ENCODE measurements at regions not wholly inside any gene's neighbourhood (a gene's known extent, or its start where the extent isn't known, plus 50 kb on each side); places are given as distances from the start of the nearest gene placed in this dataset.

DNA sequence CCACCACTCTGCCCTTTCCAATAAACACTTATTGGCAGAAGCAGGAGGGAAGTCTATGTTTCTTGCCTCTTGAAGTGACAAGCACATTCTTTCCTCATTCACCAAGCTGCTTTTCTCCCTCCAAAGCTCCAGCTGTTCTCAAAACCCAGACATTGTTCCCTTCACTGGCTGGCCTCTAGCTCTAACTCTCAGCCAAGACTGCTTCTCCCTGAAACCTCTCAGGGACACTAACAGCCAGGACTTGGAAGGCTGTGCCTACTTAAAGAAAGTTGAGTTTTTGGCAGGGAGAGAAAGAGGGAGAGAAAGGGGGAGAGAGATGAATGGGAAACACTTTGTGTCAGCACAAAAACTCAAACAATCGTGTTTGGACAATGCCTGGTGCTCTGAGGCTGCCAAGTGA lies 99.5 kb downstream of the COX18 start:
- H3K36me3 ChIP-seq (ENCODE audit: low read depth): no peaks in the 10 kb centered on the region
- H3K9ac ChIP-seq: no peak overlapping the region
- H3K4me1 ChIP-seq (ENCODE audit: insufficient read depth): peaks cover 30% of the 10 kb centered on the region
- no peak overlapping the region for H3K27ac ChIP-seq
- in situ Hi-C loops (cut with MboI): no loop called here
- no peaks in the 10 kb centered on the region for H4K20me1 ChIP-seq (ENCODE audit: insufficient read depth)
- no peak overlapping the region for H3K4me2 ChIP-seq (ENCODE audit: unreplicated experiment)
- DNase-seq: peak; percentile 14
- peak overlapping the region; percentile 74 for H2AFZ ChIP-seq
- H3K9me2 ChIP-seq (ENCODE audit: insufficient read depth): no peaks in the 10 kb centered on the region
- H3K9me3 ChIP-seq (ENCODE audit: low read depth): no peaks in the 10 kb centered on the region
- 28 to 38% methylated on average over 1 of the region's 1 CpG for WGBS, 2 experiments (ENCODE audit: low coverage in 1 of 2, low lambda C conversion rate in 2 of 2, missing lambda C conversion rate in 2 of 2)
- H3K79me2 ChIP-seq (ENCODE audit: insufficient read depth): no peaks in the 10 kb centered on the region
- peaks cover 32% of the 10 kb centered on the region for H3F3A ChIP-seq (ENCODE audit: insufficient read depth)
- no peaks in the 10 kb centered on the region for H3K27me3 ChIP-seq (replicated peaks; ENCODE audit: insufficient read depth)
- TF ChIP-seq EZH2phosphoT487 (IDR thresholded peaks at IDR 0.05; ENCODE audit: insufficient read depth, low read depth) (no peak), EZH2 (IDR thresholded peaks at IDR 0.05; ENCODE audit: insufficient read depth, poor library complexity, severe bottlenecking) (no peak)
- H3K4me3 ChIP-seq: no peak overlapping the region

DNA sequence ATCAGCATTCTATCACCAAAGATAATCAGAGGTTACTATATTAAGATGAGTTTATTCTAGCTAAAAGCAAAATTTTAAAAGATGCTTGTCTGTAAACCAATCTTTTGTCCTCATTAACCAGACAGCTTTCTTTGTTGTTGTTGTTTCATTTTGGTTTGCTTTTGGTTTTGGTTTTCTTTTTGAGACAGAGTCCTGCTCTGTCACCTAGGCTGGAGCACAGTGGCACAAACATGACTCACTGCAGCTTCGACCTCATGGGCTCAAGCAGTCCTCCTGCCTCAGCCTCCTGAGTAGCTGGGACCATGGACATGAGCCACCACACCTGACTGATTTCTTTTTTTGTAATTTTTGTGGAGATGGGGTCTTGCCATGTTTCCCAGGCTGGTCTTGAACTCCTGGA lies 102.9 kb downstream of the COX18 start:
- in situ Hi-C loops (cut with MboI): no loop called here
- H3K4me1 ChIP-seq (ENCODE audit: insufficient read depth): peaks cover 20% of the 10 kb centered on the region
- DNase-seq: no peak

DNA sequence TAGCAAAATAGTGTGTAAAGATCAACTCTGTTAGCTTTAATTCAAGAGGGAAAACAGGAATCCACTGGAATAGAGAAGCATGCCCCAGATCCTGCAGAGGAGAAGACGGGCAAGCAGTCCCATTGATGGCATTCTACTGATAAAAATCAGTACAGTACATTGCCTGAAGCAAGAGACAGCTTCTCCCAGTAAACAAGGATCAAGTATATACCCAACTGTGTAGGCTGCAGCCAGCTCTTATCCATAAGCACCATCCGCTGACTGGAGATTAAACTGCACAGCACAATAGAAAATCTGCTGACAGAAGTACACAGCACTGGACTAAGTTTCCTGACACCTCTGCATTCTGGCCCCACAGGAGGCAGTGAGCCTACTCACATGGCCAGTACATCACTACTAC lies 110.1 kb downstream of the COX18 start:
- Histone ChIP-seq H3K36me3 (ENCODE audit: low read depth) (no peaks in the 10 kb centered on the region), H4K20me1 (ENCODE audit: insufficient read depth) (no peaks in the 10 kb centered on the region), H3K9me2 (ENCODE audit: insufficient read depth) (no peaks in the 10 kb centered on the region), H3K9me3 (ENCODE audit: low read depth) (no peaks in the 10 kb centered on the region), H2AFZ (no peak overlapping the region), H3K4me1 (ENCODE audit: insufficient read depth) (no peaks in the 10 kb centered on the region), H3K4me3 (no peak overlapping the region), H3K9ac (no peak overlapping the region), H3K79me2 (ENCODE audit: insufficient read depth) (no peaks in the 10 kb centered on the region), H3K27ac (no peak overlapping the region), H3K27me3 (replicated peaks; ENCODE audit: insufficient read depth) (no peaks in the 10 kb centered on the region), H3F3A (ENCODE audit: insufficient read depth) (no peaks in the 10 kb centered on the region), H3K4me2 (ENCODE audit: unreplicated experiment) (no peak overlapping the region)
- in situ Hi-C loops (cut with MboI): no loop called here
- WGBS, 2 experiments (ENCODE audit: low coverage in 1 of 2, low lambda C conversion rate in 2 of 2, missing lambda C conversion rate in 2 of 2): 31 to 36% methylated on average over 2 of the region's 2 CpGs
- TF ChIP-seq EZH2phosphoT487 (IDR thresholded peaks at IDR 0.05; ENCODE audit: insufficient read depth, low read depth): no peak
- no peak for TF ChIP-seq EZH2 (IDR thresholded peaks at IDR 0.05; ENCODE audit: insufficient read depth, poor library complexity, severe bottlenecking)
- no peak for DNase-seq

More for the DNA sequence above, 102.9 kb downstream of the COX18 start:
- H3K27me3 ChIP-seq (replicated peaks; ENCODE audit: insufficient read depth): no peaks in the 10 kb centered on the region
- H2AFZ ChIP-seq: no peak overlapping the region
- H3K27ac ChIP-seq: no peak overlapping the region
- H3F3A ChIP-seq (ENCODE audit: insufficient read depth): peaks cover 20% of the 10 kb centered on the region
- H3K79me2 ChIP-seq (ENCODE audit: insufficient read depth): no peaks in the 10 kb centered on the region
- no peak overlapping the region for H3K4me2 ChIP-seq (ENCODE audit: unreplicated experiment)
- no peak overlapping the region for H3K4me3 ChIP-seq
- WGBS, 2 experiments (ENCODE audit: low coverage in 1 of 2, low lambda C conversion rate in 2 of 2, missing lambda C conversion rate in 2 of 2): 30 to 38% methylated on average over 1 of the region's 1 CpG
- no peaks in the 10 kb centered on the region for H3K36me3 ChIP-seq (ENCODE audit: low read depth)
- TF ChIP-seq EZH2phosphoT487 (IDR thresholded peaks at IDR 0.05; ENCODE audit: insufficient read depth, low read depth) (no peak), EZH2 (IDR thresholded peaks at IDR 0.05; ENCODE audit: insufficient read depth, poor library complexity, severe bottlenecking) (no peak)
- H4K20me1 ChIP-seq (ENCODE audit: insufficient read depth): no peaks in the 10 kb centered on the region
- no peaks in the 10 kb centered on the region for H3K9me3 ChIP-seq (ENCODE audit: low read depth)
- no peak overlapping the region for H3K9ac ChIP-seq
- no peaks in the 10 kb centered on the region for H3K9me2 ChIP-seq (ENCODE audit: insufficient read depth)

GRCh38 chr4:72954811-72955210 lies 114.7 kb downstream of the COX18 start:
- H3K36me3 ChIP-seq (ENCODE audit: low read depth): no peaks in the 10 kb centered on the region
- H3K27me3 ChIP-seq (replicated peaks; ENCODE audit: insufficient read depth): no peaks in the 10 kb centered on the region
- no peaks in the 10 kb centered on the region for H3K9me3 ChIP-seq (ENCODE audit: low read depth)
- no peak overlapping the region for H3K27ac ChIP-seq
- no peaks in the 10 kb centered on the region for H4K20me1 ChIP-seq (ENCODE audit: insufficient read depth)
- no peak overlapping the region for H3K4me2 ChIP-seq (ENCODE audit: unreplicated experiment)
- no peaks in the 10 kb centered on the region for H3K79me2 ChIP-seq (ENCODE audit: insufficient read depth)
- TF ChIP-seq EZH2phosphoT487 (IDR thresholded peaks at IDR 0.05; ENCODE audit: insufficient read depth, low read depth) (no peak), EZH2 (IDR thresholded peaks at IDR 0.05; ENCODE audit: insufficient read depth, poor library complexity, severe bottlenecking) (no peak)
- no peaks in the 10 kb centered on the region for H3K9me2 ChIP-seq (ENCODE audit: insufficient read depth)
- H2AFZ ChIP-seq: no peak overlapping the region
- no peaks in the 10 kb centered on the region for H3K4me1 ChIP-seq (ENCODE audit: insufficient read depth)
- DNase-seq: peak; percentile 30
- in situ Hi-C loops (cut with MboI): no loop called here
- 84 to 90% methylated on average over 2 of the region's 2 CpGs for WGBS, 2 experiments (ENCODE audit: low coverage in 1 of 2, low lambda C conversion rate in 2 of 2, missing lambda C conversion rate in 2 of 2)
- no peaks in the 10 kb centered on the region for H3F3A ChIP-seq (ENCODE audit: insufficient read depth)
- no peak overlapping the region for H3K4me3 ChIP-seq
- H3K9ac ChIP-seq: no peak overlapping the region

- DNase-seq: no peak
- 36 to 58% methylated on average over 1 of the region's 1 CpG for WGBS, 2 experiments (ENCODE audit: low coverage in 1 of 2, low lambda C conversion rate in 2 of 2, missing lambda C conversion rate in 2 of 2)
- Histone ChIP-seq H3K4me2 (ENCODE audit: unreplicated experiment) (no peak overlapping the region), H3K9ac (no peak overlapping the region), H3K27me3 (replicated peaks; ENCODE audit: insufficient read depth) (no peaks in the 10 kb centered on the region), H3K79me2 (ENCODE audit: insufficient read depth) (no peaks in the 10 kb centered on the region), H3F3A (ENCODE audit: insufficient read depth) (no peaks in the 10 kb centered on the region), H3K9me2 (ENCODE audit: insufficient read depth) (no peaks in the 10 kb centered on the region), H3K36me3 (ENCODE audit: low read depth) (no peaks in the 10 kb centered on the region), H2AFZ (no peak overlapping the region), H3K4me1 (ENCODE audit: insufficient read depth) (no peaks in the 10 kb centered on the region), H3K4me3 (no peak overlapping the region), H3K27ac (no peak overlapping the region), H4K20me1 (ENCODE audit: insufficient read depth) (no peaks in the 10 kb centered on the region), H3K9me3 (ENCODE audit: low read depth) (no peaks in the 10 kb centered on the region)
- in situ Hi-C loops (cut with MboI): no loop called here
- TF ChIP-seq EZH2 (IDR thresholded peaks at IDR 0.05; ENCODE audit: insufficient read depth, poor library complexity, severe bottlenecking) (no peak), EZH2phosphoT487 (IDR thresholded peaks at IDR 0.05; ENCODE audit: insufficient read depth, low read depth) (no peak)
Measured at GRCh38 chr4:72953571-72953970, 115.9 kb downstream of the COX18 start.
